ENCODE measurements at regions not wholly inside any gene's neighbourhood (a gene's known extent, or its start where the extent isn't known, plus 50 kb on each side); places are given as distances from the start of the nearest gene placed in this dataset.

GRCh38 chr18:78849458-78849857, 130.2 kb upstream of the SALL3 start:
- no peak for DNase-seq

GRCh38 chr18:78853341-78853740, 126.3 kb upstream of the SALL3 start:
- no peak for DNase-seq

- DNase-seq, result no peak
Observed at GRCh38 chr18:78855188-78855587, 124.4 kb upstream of the SALL3 start.

GRCh38 chr18:78856569-78857313, 122.9 kb upstream of the SALL3 start:
- no peak for DNase-seq

GRCh38 chr18:78857314-78858150, 122.1 kb upstream of the SALL3 start:
- no peak for DNase-seq

GRCh38 chr18:78859686-78860085, 119.9 kb upstream of the SALL3 start:
- DNase-seq, result no peak

- no peak for DNase-seq
Observed at GRCh38 chr18:78860117-78860516, 119.5 kb upstream of the SALL3 start.

- DNase-seq, result no peak
Observed at GRCh38 chr18:78861116-78861515, 118.5 kb upstream of the SALL3 start.

GRCh38 chr18:78861706-78862105, 117.9 kb upstream of the SALL3 start:
- DNase-seq, result no peak

GRCh38 chr18:78862395-78862794, 117.2 kb upstream of the SALL3 start:
- no peak for DNase-seq

- DNase-seq, result no peak
Observed at GRCh38 chr18:78865056-78865598, 114.5 kb upstream of the SALL3 start.

GRCh38 chr18:78865771-78866310, 113.8 kb upstream of the SALL3 start:
- no peak for DNase-seq

GRCh38 chr18:78867131-78867530, 112.5 kb upstream of the SALL3 start:
- no peak for DNase-seq

- DNase-seq, result no peak
Observed at GRCh38 chr18:78868330-78869316, 111.0 kb upstream of the SALL3 start.

- no peak for DNase-seq
Observed at GRCh38 chr18:78871618-78872017, 108.0 kb upstream of the SALL3 start.

- no peak for DNase-seq
Observed at GRCh38 chr18:78873926-78874500, 105.6 kb upstream of the SALL3 start.

- peak in 1 of 2 donors; percentile 6 for DNase-seq
Observed at GRCh38 chr18:78875016-78875777, 104.4 kb upstream of the SALL3 start.

GRCh38 chr18:78875778-78876650, 103.6 kb upstream of the SALL3 start:
- DNase-seq, result no peak

- DNase-seq, result no peak
Observed at GRCh38 chr18:78876868-78877267, 102.8 kb upstream of the SALL3 start.

GRCh38 chr18:78878335-78878734, 101.3 kb upstream of the SALL3 start:
- no peak for DNase-seq

All from hippocampal formation (tissue), 2 donors.